AG09319 (cell line): ENCODE measurements at regions not wholly inside any gene's neighbourhood (a gene's known extent, or its start where the extent isn't known, plus 50 kb on each side); places are given as distances from the start of the nearest gene placed in this dataset.

Source experiments
- DNase-seq: peaks from one replicate; pipeline ENCODE4 v3.0.0-alpha.2; 2010; ENCODE audit warnings: low read depth; ENCODE audit errors: extremely low read depth
- CTCF ChIP-seq: IDR thresholded peaks from 2 replicates; pipeline ENCODE4 v1.5.1; 2011; ENCODE audit warnings: low read depth, mild to moderate bottlenecking, inconsistent platforms, low read length, moderate library complexity

- TF ChIP-seq CTCF: no peak
- no peak for DNase-seq
Measured at GRCh38 chr12:114945351-114945750, 261.4 kb upstream of the TBX3 start.

GRCh38 chr12:114944736-114945135 lies 260.8 kb upstream of the TBX3 start:
- no peak for DNase-seq
- no peak for TF ChIP-seq CTCF

- no peak for TF ChIP-seq CTCF
- no peak for DNase-seq
Measured at GRCh38 chr12:114943601-114944000, 259.6 kb upstream of the TBX3 start.

GRCh38 chr12:114938487-114939210 lies 254.7 kb upstream of the TBX3 start:
- no peak for TF ChIP-seq CTCF
- DNase-seq: no peak

GRCh38 chr12:114936148-114937079 lies 252.4 kb upstream of the TBX3 start:
- DNase-seq: no peak
- no peak for TF ChIP-seq CTCF

- no peak for DNase-seq
- TF ChIP-seq CTCF: peak; percentile 5
Measured at GRCh38 chr12:114935658-114936057, 251.7 kb upstream of the TBX3 start.
